HG03159 (cell line): ENCODE measurements at regions not wholly inside any gene's neighbourhood (a gene's known extent, or its start where the extent isn't known, plus 50 kb on each side); places are given as distances from the start of the nearest gene placed in this dataset.
"Not testable (repeated sequence)": the region's sequence is repeated elsewhere in the genome, so short reads cannot be mapped to it uniquely, and the experiment has no call there.

Experiments used
- ATAC-seq: cut with Tn5 transposase; IDR thresholded peaks from one replicate; pipeline ENCODE4 v1.9.1; 2021; ENCODE audit warnings: mild to moderate bottlenecking, moderate library complexity; ENCODE audit not compliant: unreplicated experiment

DNA sequence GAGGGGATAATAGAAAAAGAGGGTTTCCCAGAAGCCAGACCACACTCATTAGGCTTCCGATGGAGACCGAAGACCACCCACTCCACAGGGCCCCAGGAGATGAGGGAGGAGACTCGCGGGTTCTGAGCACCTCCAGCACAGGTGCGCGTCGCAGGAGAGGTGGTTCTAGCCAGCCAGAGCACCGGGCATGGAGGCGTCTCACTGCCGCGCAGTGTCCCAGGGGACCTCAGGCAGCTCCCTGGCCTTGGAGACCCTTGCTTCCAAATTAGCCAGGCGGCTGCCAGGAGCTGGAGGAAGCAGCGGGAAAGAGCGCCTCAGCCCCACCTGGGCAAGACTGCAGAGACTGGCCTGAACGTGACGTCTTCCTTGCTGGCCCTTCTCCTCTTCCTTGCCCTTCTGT is 115.4 kb upstream of the FBXL7 start:
- no peak for ATAC-seq

DNA sequence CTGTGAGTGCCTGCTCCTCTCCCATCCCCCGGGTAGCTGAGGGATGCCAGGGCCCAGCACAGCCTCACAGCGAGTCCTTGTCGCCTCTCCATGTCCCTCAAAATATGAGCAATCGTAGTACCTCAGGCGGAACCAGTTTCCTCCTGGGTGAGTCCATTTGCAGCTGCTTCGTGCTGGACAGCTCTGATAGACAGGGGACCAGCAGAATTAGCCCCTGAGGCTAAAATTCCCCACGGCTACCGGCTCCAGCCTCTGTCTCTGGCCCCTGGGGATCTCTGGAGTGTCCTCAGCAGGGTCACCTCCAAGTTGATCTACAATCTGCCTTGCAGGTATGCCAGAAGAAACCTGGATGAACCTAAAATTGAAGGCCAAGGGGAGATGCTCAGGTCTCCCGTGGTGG is 115.8 kb upstream of the FBXL7 start:
- no peak for ATAC-seq

DNA sequence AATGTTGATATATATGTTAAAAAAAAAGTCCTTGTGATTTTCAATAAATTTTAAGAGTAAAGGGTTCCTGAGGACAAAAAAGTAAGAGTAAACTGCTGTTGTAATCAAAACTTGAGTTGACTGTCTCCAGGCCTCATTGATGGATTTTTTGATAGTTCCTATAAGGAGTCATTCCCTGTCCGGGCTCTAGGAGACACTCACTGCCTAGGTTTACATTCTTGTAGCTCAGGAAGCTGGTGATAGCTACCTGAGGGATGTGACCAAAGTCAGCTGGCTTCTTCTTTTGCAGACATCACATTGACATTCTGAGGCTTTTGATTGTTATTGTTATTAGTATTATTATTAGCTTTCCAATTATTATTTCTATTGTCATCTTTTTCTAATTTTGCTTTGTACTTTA is 116.5 kb upstream of the FBXL7 start:
- no peak for ATAC-seq

DNA sequence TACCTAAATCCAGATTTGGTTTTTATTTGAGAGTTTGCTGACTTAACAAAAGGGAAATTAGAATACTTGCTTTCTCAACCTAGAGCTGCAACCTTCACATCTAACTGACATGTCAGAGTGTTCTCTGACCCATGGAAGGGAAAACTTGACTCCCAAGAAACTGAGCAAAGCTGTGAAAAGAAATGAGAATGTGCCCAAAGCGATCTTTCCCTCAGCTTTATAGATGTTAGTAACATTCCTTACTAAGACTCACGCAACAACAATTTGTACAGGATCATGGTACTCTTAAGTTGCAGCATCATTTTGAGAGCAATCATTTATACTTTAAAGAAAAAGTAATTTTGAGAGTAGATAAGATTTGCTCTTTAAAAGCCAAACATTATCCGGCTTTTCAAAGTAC is 117.0 kb upstream of the FBXL7 start:
- no peak for ATAC-seq

DNA sequence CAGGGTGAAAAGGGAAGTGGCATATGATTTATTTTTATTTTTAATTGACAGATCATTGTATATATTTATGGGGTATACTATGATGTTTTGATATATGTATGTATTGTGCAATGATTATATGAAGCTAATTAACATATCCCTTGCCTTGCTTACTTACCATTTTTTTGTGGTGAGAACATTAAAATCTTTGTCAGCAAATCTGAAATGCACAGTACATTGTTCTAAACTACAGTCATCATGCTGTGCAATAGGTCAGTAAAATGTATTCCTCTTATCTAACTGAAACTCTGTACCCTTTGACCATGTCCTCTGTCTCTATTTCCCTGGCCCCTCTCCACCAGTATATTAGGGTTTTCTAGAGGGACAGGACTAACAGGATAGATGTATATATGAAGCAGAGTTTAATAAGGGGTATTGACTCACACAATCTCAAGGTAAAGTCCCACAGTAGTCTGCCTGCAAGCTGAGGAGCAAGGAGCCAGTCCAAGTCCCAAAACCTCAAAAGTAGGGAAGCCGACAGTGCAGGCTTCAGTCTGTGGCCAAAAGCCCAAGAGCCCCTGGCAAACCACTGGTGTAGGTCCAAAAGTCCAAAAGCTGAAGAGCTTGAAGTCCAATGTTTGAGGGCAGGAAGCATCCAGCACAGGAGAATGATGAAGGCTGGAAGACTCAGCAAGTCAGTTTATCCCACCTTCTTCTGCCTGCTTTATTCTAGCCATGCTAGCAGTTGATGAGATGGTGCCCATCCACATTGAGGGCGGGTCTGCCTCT is 122.2 kb upstream of the FBXL7 start:
- ATAC-seq, result no peak

DNA sequence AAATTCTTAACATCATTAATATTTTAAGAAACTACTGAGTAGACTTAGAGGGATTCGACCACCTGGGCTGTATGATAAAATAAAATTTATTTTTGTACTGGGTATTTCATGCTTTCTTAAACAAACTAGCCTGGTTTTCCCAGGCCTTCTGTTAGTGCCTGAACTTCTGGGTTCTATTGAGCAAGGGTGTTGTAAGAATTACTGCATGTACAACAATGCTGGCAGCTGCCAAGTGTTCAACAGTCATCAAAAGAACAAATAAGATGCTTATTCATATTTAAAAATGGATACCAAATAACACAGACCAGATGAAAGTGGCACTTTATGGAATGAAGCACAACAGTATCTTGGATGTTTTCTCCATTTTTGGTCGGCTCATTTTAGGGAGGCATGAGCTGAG is 123.2 kb upstream of the FBXL7 start:
- no peak for ATAC-seq

GRCh38 chr5:15376088-15376487 is 123.9 kb upstream of the FBXL7 start:
- ATAC-seq, result no peak

DNA sequence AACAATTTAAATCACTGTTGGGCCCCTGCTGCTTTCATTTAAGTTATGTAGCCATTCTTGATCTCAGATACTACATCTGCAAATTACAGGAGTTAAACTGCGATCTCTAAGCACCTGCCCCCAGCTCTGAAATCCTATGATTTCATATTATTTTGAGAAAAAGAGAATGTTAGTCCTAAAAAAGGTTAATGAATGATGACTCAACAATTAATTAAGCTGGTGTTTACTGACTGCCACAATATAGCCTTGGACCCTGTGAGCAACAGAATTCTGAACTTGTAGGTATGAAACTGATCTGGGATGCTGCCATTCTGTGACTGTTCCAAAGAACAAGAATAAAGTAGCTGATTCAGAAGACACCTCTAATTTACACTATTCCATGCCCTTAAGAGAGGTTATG is 124.4 kb upstream of the FBXL7 start:
- ATAC-seq, result no peak

DNA sequence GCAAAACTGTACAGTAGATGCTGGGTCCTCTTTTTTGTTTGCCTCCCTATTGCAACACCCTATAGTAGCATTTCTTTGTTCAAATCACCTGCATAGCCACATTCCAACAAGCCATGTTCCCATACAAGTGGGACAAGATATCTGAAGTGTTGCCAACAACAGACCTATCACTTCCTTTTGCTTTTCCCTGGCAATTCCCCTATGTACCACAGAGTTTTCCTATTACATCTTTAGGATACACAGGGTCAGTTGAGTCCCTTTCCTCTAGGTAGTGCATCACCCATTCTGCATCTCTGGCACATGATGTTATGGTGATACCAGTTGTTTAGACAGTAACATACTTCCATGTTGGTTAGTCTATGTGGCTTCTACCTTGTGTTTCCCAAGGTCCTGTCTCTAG is 125.1 kb upstream of the FBXL7 start:
- no peak for ATAC-seq

- no peak for ATAC-seq
These were observed 126.8 kb upstream of the FBXL7 start for GRCh38 chr5:15373151-15373550.

DNA sequence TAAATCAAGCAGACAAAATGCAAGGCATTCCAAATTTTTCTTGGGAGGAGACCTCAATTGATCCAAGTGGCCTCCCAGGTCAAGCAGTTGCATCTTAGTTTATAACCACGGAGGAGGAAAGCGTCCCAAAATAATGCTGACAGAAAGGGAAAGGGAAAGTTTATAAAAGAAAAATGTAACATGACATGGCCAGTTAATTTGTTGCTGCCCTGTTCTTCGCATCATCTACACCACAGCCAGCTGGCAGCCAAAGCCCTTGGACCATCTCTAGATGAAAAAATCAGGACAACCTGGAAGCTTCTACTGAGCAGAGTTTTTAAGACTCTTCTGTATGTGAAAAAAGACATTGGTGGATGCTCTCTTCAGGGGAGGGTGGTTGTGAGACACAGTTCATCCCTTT is 128.8 kb upstream of the FBXL7 start:
- no peak for ATAC-seq

- ATAC-seq, result no peak
These were observed 131.1 kb upstream of the FBXL7 start for GRCh38 chr5:15368835-15369234.

DNA sequence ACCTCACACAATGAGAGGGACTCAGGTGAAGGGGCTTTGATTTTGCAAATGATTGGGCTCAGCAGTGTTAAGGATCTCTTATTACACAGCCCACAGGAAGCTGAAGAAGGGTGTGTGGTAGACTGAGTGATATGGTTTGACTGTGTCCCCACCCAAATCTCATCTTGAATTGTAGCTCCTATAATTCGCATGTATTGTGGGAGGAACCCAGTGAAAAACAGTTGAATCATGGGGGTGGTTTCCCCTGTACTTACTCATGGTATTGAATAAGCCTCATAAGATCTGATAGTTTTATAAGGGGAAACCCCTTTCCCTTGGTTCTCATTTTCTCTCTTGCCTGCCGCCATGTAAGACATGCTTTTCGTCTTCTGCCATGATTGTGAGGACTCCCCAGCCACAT is 132.5 kb upstream of the FBXL7 start:
- no peak for ATAC-seq

GRCh38 chr5:15366676-15367391 is 133.1 kb upstream of the FBXL7 start:
- no peak for ATAC-seq

GRCh38 chr5:15365070-15365469 is 134.9 kb upstream of the FBXL7 start:
- no peak for ATAC-seq

GRCh38 chr5:15363601-15364000 is 136.4 kb upstream of the FBXL7 start:
- ATAC-seq, result no peak

- ATAC-seq, result not testable (repeated sequence)
These were observed 142.9 kb upstream of the FBXL7 start for GRCh38 chr5:15357092-15357453.

DNA sequence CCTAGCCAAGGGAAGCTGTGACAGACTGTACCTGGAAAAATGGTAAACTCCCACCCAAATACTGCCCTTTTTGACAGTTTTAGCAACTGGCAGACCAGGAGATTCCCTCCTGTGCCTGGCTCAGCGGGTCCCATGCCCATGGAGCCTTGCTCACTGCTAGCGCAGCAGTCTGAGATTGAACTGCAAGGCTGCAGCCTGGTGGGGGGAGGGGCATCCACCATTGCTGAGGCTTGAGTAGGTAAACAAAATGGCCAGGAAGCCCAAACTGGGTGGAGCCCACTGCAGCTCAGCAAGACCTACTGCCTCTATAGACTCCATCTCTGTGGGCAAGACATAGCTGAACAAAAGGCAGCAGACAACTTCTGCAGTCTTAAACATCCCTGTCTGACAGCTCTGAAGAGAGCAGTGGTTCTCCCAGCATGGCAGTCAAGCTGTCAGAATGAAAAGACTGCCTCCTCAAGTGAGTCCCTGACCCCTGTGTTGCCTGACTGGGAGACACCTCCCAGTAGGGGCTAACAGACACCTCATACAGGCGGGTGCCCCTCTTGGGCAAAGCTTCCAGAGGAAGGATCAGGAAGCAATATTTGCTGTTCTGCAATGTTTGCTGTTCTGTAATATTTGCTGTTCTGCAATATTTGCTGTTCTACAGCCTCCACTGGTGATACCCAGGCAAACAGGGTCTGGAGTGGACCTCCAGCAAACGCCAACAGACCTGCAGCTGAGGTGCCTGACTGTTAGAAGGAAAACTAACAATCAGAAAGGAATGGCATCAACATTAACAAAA is 143.5 kb upstream of the FBXL7 start:
- ATAC-seq, result not testable (repeated sequence)

GRCh38 chr5:15354021-15354420 is 146.0 kb upstream of the FBXL7 start:
- no peak for ATAC-seq

GRCh38 chr5:15353086-15353645 is 146.8 kb upstream of the FBXL7 start:
- no peak for ATAC-seq

DNA sequence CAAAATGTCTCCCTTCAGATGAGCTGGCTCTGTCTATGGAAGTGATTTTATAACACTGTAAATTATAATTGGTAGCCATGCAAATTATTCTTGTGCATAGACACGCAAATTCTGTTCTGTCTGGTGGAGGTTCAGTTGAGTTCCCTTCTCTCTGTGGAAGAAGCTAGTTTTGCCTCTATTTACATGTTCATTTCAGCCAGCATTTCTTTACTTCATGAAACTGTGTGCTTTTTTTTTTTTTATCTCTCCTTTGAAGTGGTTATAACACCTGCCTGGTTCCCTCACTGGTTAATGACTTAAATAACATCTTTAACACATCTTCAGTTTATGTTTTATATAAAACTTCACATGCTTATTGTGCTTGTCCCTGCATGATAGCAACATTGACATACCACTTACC is 149.4 kb upstream of the FBXL7 start:
- ATAC-seq, result no peak

GRCh38 chr5:15346738-15347137 is 153.2 kb upstream of the FBXL7 start:
- ATAC-seq, result no peak
